ENCODE measurements at regions not wholly inside any gene's neighbourhood (a gene's known extent, or its start where the extent isn't known, plus 50 kb on each side); places are given as distances from the start of the nearest gene placed in this dataset.

- H3K4me1 ChIP-seq (ENCODE audit: low read depth) = peaks cover 3% of the 10 kb centered on the region
- TF ChIP-seq CTCF (IDR thresholded peaks at IDR 0.05) = no peak
- no peaks in the 10 kb centered on the region for H3K36me3 ChIP-seq (ENCODE audit: low read depth)
- no peak overlapping the region for H3K4me3 ChIP-seq
- DNase-seq (no peak), ATAC-seq (no peak)
- H3K9me3 ChIP-seq = no peaks in the 10 kb centered on the region
- intact Hi-C loops (cut with DNase I, micrococcal nuclease) = no loop called here
Measured at GRCh38 chr6:168198302-168199180, 119.5 kb upstream of the FRMD1 start.

- H3K4me1 ChIP-seq (ENCODE audit: low read depth) = peaks cover 3% of the 10 kb centered on the region
- no peak overlapping the region for H3K4me3 ChIP-seq
- intact Hi-C loops (cut with DNase I, micrococcal nuclease) = no loop called here
- DNase-seq (no peak), ATAC-seq (no peak)
- H3K36me3 ChIP-seq (ENCODE audit: low read depth) = no peaks in the 10 kb centered on the region
- no peak for TF ChIP-seq CTCF (IDR thresholded peaks at IDR 0.05)
- H3K9me3 ChIP-seq = no peaks in the 10 kb centered on the region
Measured at GRCh38 chr6:168197636-168198301, 118.8 kb upstream of the FRMD1 start.

GRCh38 chr6:168196881-168197635, 118.0 kb upstream of the FRMD1 start:
- Histone ChIP-seq H3K36me3 (ENCODE audit: low read depth) (no peaks in the 10 kb centered on the region), H3K4me1 (ENCODE audit: low read depth) (peaks cover 7% of the 10 kb centered on the region), H3K4me3 (no peak overlapping the region), H3K9me3 (no peaks in the 10 kb centered on the region)
- DNase-seq (no peak), ATAC-seq (no peak)
- intact Hi-C loops (cut with DNase I, micrococcal nuclease) = no loop called here
- no peak for TF ChIP-seq CTCF (IDR thresholded peaks at IDR 0.05)

- Histone ChIP-seq H3K36me3 (ENCODE audit: low read depth) (no peaks in the 10 kb centered on the region), H3K9me3 (no peaks in the 10 kb centered on the region), H3K4me3 (no peak overlapping the region), H3K4me1 (ENCODE audit: low read depth) (peaks cover 13% of the 10 kb centered on the region)
- intact Hi-C loops (cut with DNase I, micrococcal nuclease) = no loop called here
- no peak for TF ChIP-seq CTCF (IDR thresholded peaks at IDR 0.05)
- peak; percentile 90 for ATAC-seq
- DNase-seq = peak in 2 of 3 donors; percentile 67 to 79
Measured at GRCh38 chr6:168196385-168196860, 117.4 kb upstream of the FRMD1 start.

- H3K4me1 ChIP-seq (ENCODE audit: low read depth) = peaks cover 14% of the 10 kb centered on the region
- TF ChIP-seq CTCF (IDR thresholded peaks at IDR 0.05) = no peak
- H3K9me3 ChIP-seq = no peaks in the 10 kb centered on the region
- no peak for ATAC-seq
- H3K4me3 ChIP-seq = no peak overlapping the region
- no peaks in the 10 kb centered on the region for H3K36me3 ChIP-seq (ENCODE audit: low read depth)
- intact Hi-C loops (cut with DNase I, micrococcal nuclease) = no loop called here
- no peak for DNase-seq
Measured at GRCh38 chr6:168195712-168196111, 116.7 kb upstream of the FRMD1 start.
